NCI-H526 (cell line): ENCODE measurements at regions not wholly inside any gene's neighbourhood (a gene's known extent, or its start where the extent isn't known, plus 50 kb on each side); places are given as distances from the start of the nearest gene placed in this dataset.
"Not testable (repeated sequence)": the region's sequence is repeated elsewhere in the genome, so short reads cannot be mapped to it uniquely, and the experiment has no call there.

Experiments
- DNase-seq, 2 experiments: peaks; one replicate each; lab custom pipeline; 2025; lab: John Stamatoyannopoulos, UW

GRCh38 chr9:13443346-13444244 is 164.1 kb upstream of the MPDZ start:
- no peak for DNase-seq

GRCh38 chr9:13439685-13440476 is 160.4 kb upstream of the MPDZ start:
- DNase-seq: no peak

- DNase-seq: no peak
Measured at GRCh38 chr9:13437866-13438265, 158.4 kb upstream of the MPDZ start.

- no peak for DNase-seq
Measured at GRCh38 chr9:13436591-13436990, 157.1 kb upstream of the MPDZ start.

- DNase-seq: not testable (repeated sequence)
Measured at GRCh38 chr9:13433453-13433852, 154.0 kb upstream of the MPDZ start.

- no peak for DNase-seq
Measured at GRCh38 chr9:13432904-13433303, 153.4 kb upstream of the MPDZ start.

- peak in 1 of 2 experiments; percentile 5 for DNase-seq
Measured at GRCh38 chr9:13431692-13432091, 152.2 kb upstream of the MPDZ start.

GRCh38 chr9:13431222-13431536 is 151.7 kb upstream of the MPDZ start:
- DNase-seq: no peak

GRCh38 chr9:13430368-13431221 is 151.1 kb upstream of the MPDZ start:
- DNase-seq: no peak

- peak; percentile 61 to 74 for DNase-seq
Measured at GRCh38 chr9:13429301-13430190, 150.1 kb upstream of the MPDZ start.

- no peak for DNase-seq
Measured at GRCh38 chr9:13428766-13429165, 149.3 kb upstream of the MPDZ start.

GRCh38 chr9:13427587-13427986 is 148.1 kb upstream of the MPDZ start:
- DNase-seq: peak; percentile 19 to 51

GRCh38 chr9:13426606-13427005 is 147.1 kb upstream of the MPDZ start:
- DNase-seq: no peak

GRCh38 chr9:13424872-13425271 is 145.4 kb upstream of the MPDZ start:
- no peak for DNase-seq

GRCh38 chr9:13424204-13424603 is 144.7 kb upstream of the MPDZ start:
- peak in 1 of 2 experiments; percentile 10 for DNase-seq

- DNase-seq: no peak
Measured at GRCh38 chr9:13414349-13414748, 134.9 kb upstream of the MPDZ start.

- DNase-seq: no peak
Measured at GRCh38 chr9:13412331-13412730, 132.8 kb upstream of the MPDZ start.

- no peak for DNase-seq
Measured at GRCh38 chr9:13411791-13412190, 132.3 kb upstream of the MPDZ start.

GRCh38 chr9:13410566-13411031 is 131.1 kb upstream of the MPDZ start:
- no peak for DNase-seq

GRCh38 chr9:13397661-13398060 is 118.2 kb upstream of the MPDZ start:
- DNase-seq: no peak

GRCh38 chr9:13397220-13397619 is 117.7 kb upstream of the MPDZ start:
- no peak for DNase-seq
